ENCODE measurements at regions not wholly inside any gene's neighbourhood (a gene's known extent, or its start where the extent isn't known, plus 50 kb on each side); places are given as distances from the start of the nearest gene placed in this dataset.
A peak's percentile ranks its signal among the peaks of the same experiment; 100 is the strongest.
"Not testable (repeated sequence)": the region's sequence is repeated elsewhere in the genome, so short reads cannot be mapped to it uniquely, and the experiment has no call there.

- not testable (repeated sequence) for H3K27ac ChIP-seq (ENCODE audit: low read length)
Measured at GRCh38 chr9:41347893-41348292, 158.8 kb upstream of the ZNG1F start.

GRCh38 chr9:41332562-41332961 is 143.4 kb upstream of the ZNG1F start:
- H3K4me1 ChIP-seq (ENCODE audit: insufficient read depth, low read length); H3K9ac ChIP-seq (ENCODE audit: low read depth, low read length); H3K4me3 ChIP-seq (ENCODE audit: low read length); H3K27me3 ChIP-seq (ENCODE audit: insufficient read depth, low read length); H3K9me3 ChIP-seq (ENCODE audit: insufficient read depth, low read depth, low read length); H3K27ac ChIP-seq (ENCODE audit: low read length); H3K36me3 ChIP-seq (ENCODE audit: insufficient read depth, low read depth, low read length): not testable (repeated sequence)

More at GRCh38 chr9:41347893-41348292, 158.8 kb upstream of the ZNG1F start:
- H3K9ac ChIP-seq (ENCODE audit: low read depth, low read length); H3K4me3 ChIP-seq (ENCODE audit: low read length); H3K36me3 ChIP-seq (ENCODE audit: insufficient read depth, low read depth, low read length); H3K9me3 ChIP-seq (ENCODE audit: insufficient read depth, low read depth, low read length); H3K4me1 ChIP-seq (ENCODE audit: insufficient read depth, low read length); H3K27me3 ChIP-seq (ENCODE audit: insufficient read depth, low read length): not testable (repeated sequence)

- H3K36me3 ChIP-seq (ENCODE audit: insufficient read depth, low read depth, low read length); H3K27ac ChIP-seq (ENCODE audit: low read length); H3K4me3 ChIP-seq (ENCODE audit: low read length); H3K27me3 ChIP-seq (ENCODE audit: insufficient read depth, low read length); H3K9ac ChIP-seq (ENCODE audit: low read depth, low read length); H3K4me1 ChIP-seq (ENCODE audit: insufficient read depth, low read length); H3K9me3 ChIP-seq (ENCODE audit: insufficient read depth, low read depth, low read length): not testable (repeated sequence)
Measured at GRCh38 chr9:41321277-41321676, 132.2 kb upstream of the ZNG1F start.

GRCh38 chr9:41308953-41309352 is 119.8 kb upstream of the ZNG1F start:
- not testable (repeated sequence) for H3K4me3 ChIP-seq (ENCODE audit: low read length); H3K27ac ChIP-seq (ENCODE audit: low read length); H3K9me3 ChIP-seq (ENCODE audit: insufficient read depth, low read depth, low read length); H3K27me3 ChIP-seq (ENCODE audit: insufficient read depth, low read length); H3K36me3 ChIP-seq (ENCODE audit: insufficient read depth, low read depth, low read length); H3K9ac ChIP-seq (ENCODE audit: low read depth, low read length); H3K4me1 ChIP-seq (ENCODE audit: insufficient read depth, low read length)

GRCh38 chr9:41285744-41286143 is 96.6 kb upstream of the ZNG1F start:
- not testable (repeated sequence) for H3K9ac ChIP-seq (ENCODE audit: low read depth, low read length); H3K36me3 ChIP-seq (ENCODE audit: insufficient read depth, low read depth, low read length); H3K4me3 ChIP-seq (ENCODE audit: low read length); H3K27ac ChIP-seq (ENCODE audit: low read length); H3K9me3 ChIP-seq (ENCODE audit: insufficient read depth, low read depth, low read length); H3K27me3 ChIP-seq (ENCODE audit: insufficient read depth, low read length); H3K4me1 ChIP-seq (ENCODE audit: insufficient read depth, low read length)

- H3K9me3 ChIP-seq (ENCODE audit: insufficient read depth, low read depth, low read length); H3K36me3 ChIP-seq (ENCODE audit: insufficient read depth, low read depth, low read length); H3K27ac ChIP-seq (ENCODE audit: low read length); H3K27me3 ChIP-seq (ENCODE audit: insufficient read depth, low read length); H3K9ac ChIP-seq (ENCODE audit: low read depth, low read length); H3K4me1 ChIP-seq (ENCODE audit: insufficient read depth, low read length); H3K4me3 ChIP-seq (ENCODE audit: low read length): not testable (repeated sequence)
Measured at GRCh38 chr9:41280299-41281238, 91.5 kb upstream of the ZNG1F start.

- not testable (repeated sequence) for H3K4me1 ChIP-seq (ENCODE audit: insufficient read depth, low read length); H3K36me3 ChIP-seq (ENCODE audit: insufficient read depth, low read depth, low read length); H3K9me3 ChIP-seq (ENCODE audit: insufficient read depth, low read depth, low read length); H3K27ac ChIP-seq (ENCODE audit: low read length); H3K4me3 ChIP-seq (ENCODE audit: low read length); H3K9ac ChIP-seq (ENCODE audit: low read depth, low read length)
- peaks cover 11% of the 10 kb centered on the region for H3K27me3 ChIP-seq (ENCODE audit: insufficient read depth, low read length)
Measured at GRCh38 chr9:41279437-41279836, 90.3 kb upstream of the ZNG1F start.

- H3K36me3 ChIP-seq (ENCODE audit: insufficient read depth, low read depth, low read length); H3K4me3 ChIP-seq (ENCODE audit: low read length); H3K9me3 ChIP-seq (ENCODE audit: insufficient read depth, low read depth, low read length); H3K4me1 ChIP-seq (ENCODE audit: insufficient read depth, low read length); H3K9ac ChIP-seq (ENCODE audit: low read depth, low read length); H3K27ac ChIP-seq (ENCODE audit: low read length): not testable (repeated sequence)
- peaks cover 11% of the 10 kb centered on the region for H3K27me3 ChIP-seq (ENCODE audit: insufficient read depth, low read length)
Measured at GRCh38 chr9:41279033-41279432, 89.9 kb upstream of the ZNG1F start.

- H3K9ac ChIP-seq (ENCODE audit: low read depth, low read length), result not testable (repeated sequence)
Measured at GRCh38 chr9:41273549-41274267, 84.6 kb upstream of the ZNG1F start.

GRCh38 chr9:41272879-41273548 is 83.9 kb upstream of the ZNG1F start:
- H3K9me3 ChIP-seq (ENCODE audit: insufficient read depth, low read depth, low read length); H3K27ac ChIP-seq (ENCODE audit: low read length); H3K4me1 ChIP-seq (ENCODE audit: insufficient read depth, low read length); H3K4me3 ChIP-seq (ENCODE audit: low read length); H3K36me3 ChIP-seq (ENCODE audit: insufficient read depth, low read depth, low read length); H3K9ac ChIP-seq (ENCODE audit: low read depth, low read length): not testable (repeated sequence)
- peaks cover 47% of the 10 kb centered on the region for H3K27me3 ChIP-seq (ENCODE audit: insufficient read depth, low read length)

More at GRCh38 chr9:41273549-41274267, 84.6 kb upstream of the ZNG1F start:
- peaks cover 47% of the 10 kb centered on the region for H3K27me3 ChIP-seq (ENCODE audit: insufficient read depth, low read length)
- not testable (repeated sequence) for H3K27ac ChIP-seq (ENCODE audit: low read length); H3K4me1 ChIP-seq (ENCODE audit: insufficient read depth, low read length); H3K9me3 ChIP-seq (ENCODE audit: insufficient read depth, low read depth, low read length); H3K36me3 ChIP-seq (ENCODE audit: insufficient read depth, low read depth, low read length)
- H3K4me3 ChIP-seq (ENCODE audit: low read length), result peak overlapping the region; percentile 50; the same call in 1 of the 2 replicates

- not testable (repeated sequence) for H3K4me3 ChIP-seq (ENCODE audit: low read length); H3K9ac ChIP-seq (ENCODE audit: low read depth, low read length); H3K27ac ChIP-seq (ENCODE audit: low read length); H3K4me1 ChIP-seq (ENCODE audit: insufficient read depth, low read length); H3K36me3 ChIP-seq (ENCODE audit: insufficient read depth, low read depth, low read length); H3K9me3 ChIP-seq (ENCODE audit: insufficient read depth, low read depth, low read length)
- peaks cover 53% of the 10 kb centered on the region for H3K27me3 ChIP-seq (ENCODE audit: insufficient read depth, low read length)
Measured at GRCh38 chr9:41270992-41271391, 81.9 kb upstream of the ZNG1F start.

GRCh38 chr9:41269471-41269870 is 80.4 kb upstream of the ZNG1F start:
- H3K27ac ChIP-seq (ENCODE audit: low read length); H3K9ac ChIP-seq (ENCODE audit: low read depth, low read length); H3K4me1 ChIP-seq (ENCODE audit: insufficient read depth, low read length); H3K4me3 ChIP-seq (ENCODE audit: low read length); H3K36me3 ChIP-seq (ENCODE audit: insufficient read depth, low read depth, low read length); H3K9me3 ChIP-seq (ENCODE audit: insufficient read depth, low read depth, low read length): not testable (repeated sequence)
- H3K27me3 ChIP-seq (ENCODE audit: insufficient read depth, low read length), result peaks cover 46% of the 10 kb centered on the region

All from iPS-20b (cell line).